ENCODE measurements at regions not wholly inside any gene's neighbourhood (a gene's known extent, or its start where the extent isn't known, plus 50 kb on each side); places are given as distances from the start of the nearest gene placed in this dataset.

- TF ChIP-seq, protein P1, sequence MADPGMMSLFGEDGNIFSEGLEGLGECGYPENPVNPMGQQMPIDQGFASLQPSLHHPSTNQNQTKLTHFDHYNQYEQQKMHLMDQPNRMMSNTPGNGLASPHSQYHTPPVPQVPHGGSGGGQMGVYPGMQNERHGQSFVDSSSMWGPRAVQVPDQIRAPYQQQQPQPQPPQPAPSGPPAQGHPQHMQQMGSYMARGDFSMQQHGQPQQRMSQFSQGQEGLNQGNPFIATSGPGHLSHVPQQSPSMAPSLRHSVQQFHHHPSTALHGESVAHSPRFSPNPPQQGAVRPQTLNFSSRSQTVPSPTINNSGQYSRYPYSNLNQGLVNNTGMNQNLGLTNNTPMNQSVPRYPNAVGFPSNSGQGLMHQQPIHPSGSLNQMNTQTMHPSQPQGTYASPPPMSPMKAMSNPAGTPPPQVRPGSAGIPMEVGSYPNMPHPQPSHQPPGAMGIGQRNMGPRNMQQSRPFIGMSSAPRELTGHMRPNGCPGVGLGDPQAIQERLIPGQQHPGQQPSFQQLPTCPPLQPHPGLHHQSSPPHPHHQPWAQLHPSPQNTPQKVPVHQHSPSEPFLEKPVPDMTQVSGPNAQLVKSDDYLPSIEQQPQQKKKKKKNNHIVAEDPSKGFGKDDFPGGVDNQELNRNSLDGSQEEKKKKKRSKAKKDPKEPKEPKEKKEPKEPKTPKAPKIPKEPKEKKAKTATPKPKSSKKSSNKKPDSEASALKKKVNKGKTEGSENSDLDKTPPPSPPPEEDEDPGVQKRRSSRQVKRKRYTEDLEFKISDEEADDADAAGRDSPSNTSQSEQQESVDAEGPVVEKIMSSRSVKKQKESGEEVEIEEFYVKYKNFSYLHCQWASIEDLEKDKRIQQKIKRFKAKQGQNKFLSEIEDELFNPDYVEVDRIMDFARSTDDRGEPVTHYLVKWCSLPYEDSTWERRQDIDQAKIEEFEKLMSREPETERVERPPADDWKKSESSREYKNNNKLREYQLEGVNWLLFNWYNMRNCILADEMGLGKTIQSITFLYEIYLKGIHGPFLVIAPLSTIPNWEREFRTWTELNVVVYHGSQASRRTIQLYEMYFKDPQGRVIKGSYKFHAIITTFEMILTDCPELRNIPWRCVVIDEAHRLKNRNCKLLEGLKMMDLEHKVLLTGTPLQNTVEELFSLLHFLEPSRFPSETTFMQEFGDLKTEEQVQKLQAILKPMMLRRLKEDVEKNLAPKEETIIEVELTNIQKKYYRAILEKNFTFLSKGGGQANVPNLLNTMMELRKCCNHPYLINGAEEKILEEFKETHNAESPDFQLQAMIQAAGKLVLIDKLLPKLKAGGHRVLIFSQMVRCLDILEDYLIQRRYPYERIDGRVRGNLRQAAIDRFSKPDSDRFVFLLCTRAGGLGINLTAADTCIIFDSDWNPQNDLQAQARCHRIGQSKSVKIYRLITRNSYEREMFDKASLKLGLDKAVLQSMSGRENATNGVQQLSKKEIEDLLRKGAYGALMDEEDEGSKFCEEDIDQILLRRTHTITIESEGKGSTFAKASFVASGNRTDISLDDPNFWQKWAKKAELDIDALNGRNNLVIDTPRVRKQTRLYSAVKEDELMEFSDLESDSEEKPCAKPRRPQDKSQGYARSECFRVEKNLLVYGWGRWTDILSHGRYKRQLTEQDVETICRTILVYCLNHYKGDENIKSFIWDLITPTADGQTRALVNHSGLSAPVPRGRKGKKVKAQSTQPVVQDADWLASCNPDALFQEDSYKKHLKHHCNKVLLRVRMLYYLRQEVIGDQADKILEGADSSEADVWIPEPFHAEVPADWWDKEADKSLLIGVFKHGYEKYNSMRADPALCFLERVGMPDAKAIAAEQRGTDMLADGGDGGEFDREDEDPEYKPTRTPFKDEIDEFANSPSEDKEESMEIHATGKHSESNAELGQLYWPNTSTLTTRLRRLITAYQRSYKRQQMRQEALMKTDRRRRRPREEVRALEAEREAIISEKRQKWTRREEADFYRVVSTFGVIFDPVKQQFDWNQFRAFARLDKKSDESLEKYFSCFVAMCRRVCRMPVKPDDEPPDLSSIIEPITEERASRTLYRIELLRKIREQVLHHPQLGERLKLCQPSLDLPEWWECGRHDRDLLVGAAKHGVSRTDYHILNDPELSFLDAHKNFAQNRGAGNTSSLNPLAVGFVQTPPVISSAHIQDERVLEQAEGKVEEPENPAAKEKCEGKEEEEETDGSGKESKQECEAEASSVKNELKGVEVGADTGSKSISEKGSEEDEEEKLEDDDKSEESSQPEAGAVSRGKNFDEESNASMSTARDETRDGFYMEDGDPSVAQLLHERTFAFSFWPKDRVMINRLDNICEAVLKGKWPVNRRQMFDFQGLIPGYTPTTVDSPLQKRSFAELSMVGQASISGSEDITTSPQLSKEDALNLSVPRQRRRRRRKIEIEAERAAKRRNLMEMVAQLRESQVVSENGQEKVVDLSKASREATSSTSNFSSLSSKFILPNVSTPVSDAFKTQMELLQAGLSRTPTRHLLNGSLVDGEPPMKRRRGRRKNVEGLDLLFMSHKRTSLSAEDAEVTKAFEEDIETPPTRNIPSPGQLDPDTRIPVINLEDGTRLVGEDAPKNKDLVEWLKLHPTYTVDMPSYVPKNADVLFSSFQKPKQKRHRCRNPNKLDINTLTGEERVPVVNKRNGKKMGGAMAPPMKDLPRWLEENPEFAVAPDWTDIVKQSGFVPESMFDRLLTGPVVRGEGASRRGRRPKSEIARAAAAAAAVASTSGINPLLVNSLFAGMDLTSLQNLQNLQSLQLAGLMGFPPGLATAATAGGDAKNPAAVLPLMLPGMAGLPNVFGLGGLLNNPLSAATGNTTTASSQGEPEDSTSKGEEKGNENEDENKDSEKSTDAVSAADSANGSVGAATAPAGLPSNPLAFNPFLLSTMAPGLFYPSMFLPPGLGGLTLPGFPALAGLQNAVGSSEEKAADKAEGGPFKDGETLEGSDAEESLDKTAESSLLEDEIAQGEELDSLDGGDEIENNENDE (IDR thresholded peaks at IDR 0.05; ENCODE audit: insufficient replicate concordance, low read length), result no peak
- no peak for TF ChIP-seq ZNF274 (IDR thresholded peaks at IDR 0.05; ENCODE audit: borderline replicate concordance, extremely low read depth, low read length)
- TF ChIP-seq, protein P2, sequence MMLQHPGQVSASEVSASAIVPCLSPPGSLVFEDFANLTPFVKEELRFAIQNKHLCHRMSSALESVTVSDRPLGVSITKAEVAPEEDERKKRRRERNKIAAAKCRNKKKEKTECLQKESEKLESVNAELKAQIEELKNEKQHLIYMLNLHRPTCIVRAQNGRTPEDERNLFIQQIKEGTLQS (IDR thresholded peaks at IDR 0.05; ENCODE audit: insufficient read depth, low read depth, low read length), result no peak
- no peak for TF ChIP-seq KDM1A (IDR thresholded peaks at IDR 0.05; ENCODE audit: borderline replicate concordance, low read length)
- no peak for TF ChIP-seq POLR2A (IDR thresholded peaks at IDR 0.05; ENCODE audit: control extremely low read depth in 1 of 2, low read depth in 2 of 2, low read length in 2 of 2)
- no peak for TF ChIP-seq ASH2L (IDR thresholded peaks at IDR 0.05; ENCODE audit: low read length)
- no peak for TF ChIP-seq SRF (IDR thresholded peaks at IDR 0.05; ENCODE audit: low read depth, low read length)
- TF ChIP-seq, protein P3, sequence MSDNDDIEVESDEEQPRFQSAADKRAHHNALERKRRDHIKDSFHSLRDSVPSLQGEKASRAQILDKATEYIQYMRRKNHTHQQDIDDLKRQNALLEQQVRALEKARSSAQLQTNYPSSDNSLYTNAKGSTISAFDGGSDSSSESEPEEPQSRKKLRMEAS (IDR thresholded peaks at IDR 0.05), result no peak
- no peak for TF ChIP-seq HDAC6 (IDR thresholded peaks at IDR 0.05; ENCODE audit: low read depth, low read length)
- TF ChIP-seq CHD2 (IDR thresholded peaks at IDR 0.05; ENCODE audit: low read length), result no peak
- TF ChIP-seq RBBP5 (IDR thresholded peaks at IDR 0.05; ENCODE audit: borderline replicate concordance, low read depth, low read length), result no peak
- TF ChIP-seq SIRT6 (IDR thresholded peaks at IDR 0.05; ENCODE audit: low read length), result no peak
- no peak for TF ChIP-seq NRF1 (IDR thresholded peaks at IDR 0.05; ENCODE audit: low read depth, low read length)
These were observed 195.4 kb upstream of the PPP1R2C start (continued) for GRCh38 chrX:42973321-42973720.
